CD8-positive, alpha-beta memory T cell (primary cell): ENCODE measurements at regions not wholly inside any gene's neighbourhood (a gene's known extent, or its start where the extent isn't known, plus 50 kb on each side); places are given as distances from the start of the nearest gene placed in this dataset.
A peak's percentile ranks its signal among the peaks of the same experiment; 100 is the strongest.

Source experiments
- CTCF ChIA-PET: fragments of 350-600 bp; sonication (Branson Sonifier 250); formaldehyde crosslinking; loops from one replicate; lab custom pipeline; 2021; ENCODE audit warnings: antibody characterized with exemption; lab: Charles Lee
- POLR2A ChIA-PET: fragments of 350-600 bp; sonication (Branson Sonifier 250); formaldehyde crosslinking; loops from one replicate; lab custom pipeline; 2021; ENCODE audit warnings: antibody characterized with exemption; lab: Charles Lee
- DNase-seq, 5 donors: peaks; one replicate each; pipeline versions ENCODE4 v3.0.0 to v3.0.0-alpha.2; 2020 to 2022; ENCODE audit warnings: mixed read lengths in 1 of 5
- H3K27ac ChIP-seq: one replicate; pipeline ENCODE4 v1.7.0; 2013; ENCODE audit warnings: low read depth, mild to moderate bottlenecking, low read length, moderate library complexity
- H3K27me3 ChIP-seq: 2 replicates; pipeline ENCODE4 v1.7.0; 2013; ENCODE audit warnings: low read length, mild to moderate bottlenecking; ENCODE audit not compliant: insufficient read depth, poor library complexity, severe bottlenecking
- H3K36me3 ChIP-seq: 2 replicates; pipeline ENCODE4 v1.7.0; 2013; ENCODE audit warnings: mild to moderate bottlenecking, low read length, moderate library complexity; ENCODE audit not compliant: insufficient read depth
- H3K4me1 ChIP-seq: 2 replicates; pipeline ENCODE4 v1.7.0; 2013; ENCODE audit warnings: mild to moderate bottlenecking, low read length, moderate library complexity; ENCODE audit not compliant: insufficient read depth
- H3K4me3 ChIP-seq: 2 replicates; pipeline ENCODE4 v1.7.0; 2013; ENCODE audit warnings: mild to moderate bottlenecking, low read length
- H3K9me3 ChIP-seq: 2 replicates; pipeline ENCODE4 v1.7.0; 2013; ENCODE audit warnings: mild to moderate bottlenecking, low read length
- H3K27ac Mint-ChIP-seq, 8 donors: one replicate each; pipeline ENCODE4 v1.8.0; 2020 to 2021; ENCODE audit warnings: mixed read lengths in 8 of 8, mild to moderate bottlenecking in 6 of 8, inconsistent platforms in 3 of 8, moderate library complexity in 3 of 8
- H3K27me3 Mint-ChIP-seq, 2 donors: one replicate each; pipeline ENCODE4 v1.8.0; 2020 to 2021; ENCODE audit warnings: mixed read lengths in 2 of 2, mild to moderate bottlenecking in 1 of 2, moderate library complexity in 1 of 2
- H3K36me3 Mint-ChIP-seq, 3 donors: one replicate each; pipeline ENCODE4 v1.8.0; 2020 to 2021; ENCODE audit warnings: mixed read lengths in 3 of 3, inconsistent platforms in 1 of 3, mild to moderate bottlenecking in 1 of 3
- H3K4me1 Mint-ChIP-seq, 3 donors: one replicate each; pipeline ENCODE4 v1.8.0; 2020 to 2021; ENCODE audit warnings: mixed read lengths in 3 of 3, inconsistent platforms in 1 of 3, mild to moderate bottlenecking in 1 of 3
- H3K4me3 Mint-ChIP-seq, 7 donors: one replicate each; pipeline ENCODE4 v1.8.0; 2020 to 2021; ENCODE audit warnings: mixed read lengths in 7 of 7, mild to moderate bottlenecking in 6 of 7, moderate library complexity in 4 of 7, inconsistent platforms in 2 of 7
- H3K9me3 Mint-ChIP-seq, 5 donors: one replicate each; pipeline ENCODE4 v1.8.0; 2020 to 2022; ENCODE audit warnings: mixed read lengths in 5 of 5, mild to moderate bottlenecking in 3 of 5, moderate library complexity in 2 of 5, inconsistent platforms in 1 of 5

GRCh38 chr2:181170256-181170655 lies 189.9 kb downstream of the UBE2E3 start:
- H3K27ac Mint-ChIP-seq = peak overlapping the region; percentile 83 to 98 (median 94)
- POLR2A ChIA-PET = interaction anchor here (0.6 kb wide), 1 partner anchor 292 kb away, joined by 3 read pairs; no protein-coding TSS in a partner anchor
- H3K27ac ChIP-seq = no peak overlapping the region

GRCh38 chr2:181172676-181173075 lies 192.3 kb downstream of the UBE2E3 start:
- peaks cover 6 to 9% (median 7%) of the 10 kb centered on the region in 5 donors for H3K9me3 Mint-ChIP-seq
- Histone ChIP-seq H3K4me3 (no peak overlapping the region), H3K27ac (no peak overlapping the region), H3K27me3 (no peaks in the 10 kb centered on the region), H3K36me3 (no peaks in the 10 kb centered on the region), H3K9me3 (peaks cover 5% of the 10 kb centered on the region), H3K4me1 (peaks cover 33% of the 10 kb centered on the region)
- peaks cover 72 to 91% (median 81%) of the 10 kb centered on the region in 3 donors for H3K4me1 Mint-ChIP-seq
- ChIA-PET CTCF (interaction anchor here (1.3 to 2.4 kb wide), 4 partner anchors 26 to 294 kb away, joined by 3 to 6 read pairs (median 4); partner anchors contain the start of gene ITGA4), POLR2A (interaction anchor here (0.5 kb wide), 1 partner anchor 175 kb away, joined by 5 read pairs; no protein-coding TSS in a partner anchor)
- H3K36me3 Mint-ChIP-seq = peaks cover 4 to 35% (median 23%) of the 10 kb centered on the region in 3 donors
- peak overlapping the region in 3 of 7 donors; percentile 18 to 75 (median 35) for H3K4me3 Mint-ChIP-seq
- H3K27ac Mint-ChIP-seq = peak overlapping the region in 6 of 8 donors; percentile 31 to 73 (median 62)
- H3K27me3 Mint-ChIP-seq = no peaks in the 10 kb centered on the region
- DNase-seq = no peak

More at GRCh38 chr2:181170256-181170655, 189.9 kb downstream of the UBE2E3 start:
- H3K4me3 ChIP-seq = no peak overlapping the region
- Mint-ChIP-seq H3K27me3 (no peaks in the 10 kb centered on the region), H3K9me3 (peaks cover 17 to 33% (median 29%) of the 10 kb centered on the region in 5 donors), H3K4me3 (peak overlapping the region; percentile 2 to 69 (median 63)), H3K36me3 (peaks cover 10 to 49% (median 47%) of the 10 kb centered on the region in 3 donors), H3K4me1 (peaks cover 77 to 96% (median 81%) of the 10 kb centered on the region in 3 donors)
- peaks cover 33% of the 10 kb centered on the region for H3K4me1 ChIP-seq
- DNase-seq = no peak
- H3K27me3 ChIP-seq = no peaks in the 10 kb centered on the region
- CTCF ChIA-PET = interaction anchor here (1.2 to 1.7 kb wide), 2 partner anchors 9 to 345 kb away, joined by 3 to 6 read pairs; no protein-coding TSS in a partner anchor
- H3K36me3 ChIP-seq = no peaks in the 10 kb centered on the region
- peaks cover 9% of the 10 kb centered on the region for H3K9me3 ChIP-seq

- H3K27ac Mint-ChIP-seq = peak overlapping the region; percentile 31 to 84 (median 80)
- peaks cover 74 to 93% (median 83%) of the 10 kb centered on the region in 3 donors for H3K4me1 Mint-ChIP-seq
- no peaks in the 10 kb centered on the region for H3K27me3 Mint-ChIP-seq
- no peak overlapping the region for H3K27ac ChIP-seq
- H3K36me3 Mint-ChIP-seq = peaks cover 7 to 33% (median 23%) of the 10 kb centered on the region in 3 donors
- peaks cover 3% of the 10 kb centered on the region for H3K9me3 ChIP-seq
- H3K36me3 ChIP-seq = no peaks in the 10 kb centered on the region
- no peak overlapping the region for H3K4me3 ChIP-seq
- peaks cover 0 to 2% (median 2%) of the 10 kb centered on the region in 5 donors for H3K9me3 Mint-ChIP-seq
- peaks cover 40% of the 10 kb centered on the region for H3K4me1 ChIP-seq
- ChIA-PET CTCF (interaction anchor here (0.9 to 2.4 kb wide), 4 partner anchors 28 to 282 kb away, joined by 3 to 6 read pairs (median 4); no protein-coding TSS in a partner anchor), POLR2A (interaction anchor here (0.8 to 1.5 kb wide), 3 partner anchors 12 to 47 kb away, joined by 3 to 4 read pairs (median 3); no protein-coding TSS in a partner anchor)
- H3K27me3 ChIP-seq = no peaks in the 10 kb centered on the region
- no peak for DNase-seq
- H3K4me3 Mint-ChIP-seq = peak overlapping the region in 6 of 7 donors; percentile 41 to 88 (median 50)
These were observed 194.5 kb downstream of the UBE2E3 start for GRCh38 chr2:181174611-181175580.

- H3K27ac Mint-ChIP-seq = peak overlapping the region in 3 of 8 donors; percentile 46 to 80 (median 61)
- peaks cover 0 to 7% (median 2%) of the 10 kb centered on the region in 5 donors for H3K9me3 Mint-ChIP-seq
- no peak for DNase-seq
- peaks cover 5 to 40% (median 29%) of the 10 kb centered on the region in 3 donors for H3K36me3 Mint-ChIP-seq
- H3K27ac ChIP-seq = no peak overlapping the region
- H3K36me3 ChIP-seq = no peaks in the 10 kb centered on the region
- ChIA-PET CTCF (interaction anchor here (1.2 kb wide), 1 partner anchor 132 kb away, joined by 3 read pairs; no protein-coding TSS in a partner anchor), POLR2A (no interaction called here)
- peaks cover 64 to 84% (median 74%) of the 10 kb centered on the region in 3 donors for H3K4me1 Mint-ChIP-seq
- H3K4me3 Mint-ChIP-seq = peak overlapping the region in 3 of 7 donors; percentile 25 to 65 (median 28)
- no peaks in the 10 kb centered on the region for H3K27me3 Mint-ChIP-seq
- no peaks in the 10 kb centered on the region for H3K27me3 ChIP-seq
- H3K4me1 ChIP-seq = peaks cover 26% of the 10 kb centered on the region
- no peak overlapping the region for H3K4me3 ChIP-seq
- H3K9me3 ChIP-seq = peaks cover 4% of the 10 kb centered on the region
These were observed 196.1 kb downstream of the UBE2E3 start for GRCh38 chr2:181176540-181176939.

- H3K4me3 Mint-ChIP-seq = peak overlapping the region in 4 of 7 donors; percentile 16 to 65 (median 42)
- H3K4me1 ChIP-seq = peaks cover 25% of the 10 kb centered on the region
- no peaks in the 10 kb centered on the region for H3K27me3 Mint-ChIP-seq
- ChIA-PET POLR2A (interaction anchor here (0.7 kb wide), 2 partner anchors 131 to 141 kb away, joined by 3 read pairs; no protein-coding TSS in a partner anchor), CTCF (interaction anchor here (1.2 to 1.3 kb wide), 2 partner anchors 25 to 131 kb away, joined by 3 to 4 read pairs; no protein-coding TSS in a partner anchor)
- peak overlapping the region in 5 of 8 donors; percentile 37 to 85 (median 72) for H3K27ac Mint-ChIP-seq
- no peak overlapping the region for H3K27ac ChIP-seq
- no peaks in the 10 kb centered on the region for H3K36me3 ChIP-seq
- H3K4me1 Mint-ChIP-seq = peaks cover 59 to 77% (median 66%) of the 10 kb centered on the region in 3 donors
- peaks cover 0 to 7% (median 2%) of the 10 kb centered on the region in 5 donors for H3K9me3 Mint-ChIP-seq
- H3K9me3 ChIP-seq = peaks cover 4% of the 10 kb centered on the region
- DNase-seq = no peak
- no peaks in the 10 kb centered on the region for H3K27me3 ChIP-seq
- H3K36me3 Mint-ChIP-seq = peaks cover 5 to 40% (median 29%) of the 10 kb centered on the region in 3 donors
- no peak overlapping the region for H3K4me3 ChIP-seq
These were observed 197.0 kb downstream of the UBE2E3 start for GRCh38 chr2:181177376-181177775.

GRCh38 chr2:181178130-181178529 lies 197.7 kb downstream of the UBE2E3 start:
- Histone ChIP-seq H3K27me3 (no peaks in the 10 kb centered on the region), H3K4me1 (peaks cover 25% of the 10 kb centered on the region), H3K27ac (no peak overlapping the region), H3K9me3 (peaks cover 4% of the 10 kb centered on the region), H3K4me3 (no peak overlapping the region), H3K36me3 (no peaks in the 10 kb centered on the region)
- CTCF ChIA-PET = interaction anchor here (0.7 to 1.4 kb wide), 11 partner anchors 10 to 281 kb away, joined by 3 to 5 read pairs (median 4); no protein-coding TSS in a partner anchor
- peak overlapping the region in 4 of 7 donors; percentile 6 to 65 (median 18) for H3K4me3 Mint-ChIP-seq
- peaks cover 54 to 70% (median 60%) of the 10 kb centered on the region in 3 donors for H3K4me1 Mint-ChIP-seq
- peaks cover 5 to 37% (median 24%) of the 10 kb centered on the region in 3 donors for H3K36me3 Mint-ChIP-seq
- peak overlapping the region; percentile 22 to 80 (median 72) for H3K27ac Mint-ChIP-seq
- no peaks in the 10 kb centered on the region for H3K27me3 Mint-ChIP-seq
- H3K9me3 Mint-ChIP-seq = peaks cover 0 to 7% (median 2%) of the 10 kb centered on the region in 5 donors
- DNase-seq = no peak
- POLR2A ChIA-PET = interaction anchor here (0.7 kb wide), 2 partner anchors 131 to 140 kb away, joined by 3 read pairs; no protein-coding TSS in a partner anchor

GRCh38 chr2:181178823-181179412 lies 198.5 kb downstream of the UBE2E3 start:
- peak in 4 of 5 donors; percentile 10 to 61 (median 22) for DNase-seq
- Histone ChIP-seq H3K27ac (no peak overlapping the region), H3K36me3 (no peaks in the 10 kb centered on the region), H3K4me3 (no peak overlapping the region), H3K9me3 (peaks cover 4% of the 10 kb centered on the region), H3K4me1 (peaks cover 25% of the 10 kb centered on the region), H3K27me3 (no peaks in the 10 kb centered on the region)
- ChIA-PET CTCF (interaction anchor here (0.7 to 1.4 kb wide), 12 partner anchors 9 to 280 kb away, joined by 3 to 6 read pairs (median 4); no protein-coding TSS in a partner anchor), POLR2A (no interaction called here)
- Mint-ChIP-seq H3K27ac (peak overlapping the region; percentile 22 to 80 (median 72)), H3K4me1 (peaks cover 52 to 66% (median 62%) of the 10 kb centered on the region in 3 donors), H3K36me3 (peaks cover 5 to 35% (median 21%) of the 10 kb centered on the region in 3 donors), H3K27me3 (no peaks in the 10 kb centered on the region), H3K9me3 (peaks cover 0 to 7% (median 2%) of the 10 kb centered on the region in 5 donors), H3K4me3 (peak overlapping the region; percentile 8 to 65 (median 34))
